ENCODE measurements at regions not wholly inside any gene's neighbourhood (a gene's known extent, or its start where the extent isn't known, plus 50 kb on each side); places are given as distances from the start of the nearest gene placed in this dataset.

GRCh38 chr5:114695292-114695904 lies 333.5 kb downstream of the KCNN2 start:
- H3K4me2 ChIP-seq (ENCODE audit: low read length), result no peak overlapping the region
- H4K20me1 ChIP-seq (ENCODE audit: insufficient read depth), result no peaks in the 10 kb centered on the region
- no peak overlapping the region for H3K4me3 ChIP-seq (replicated peaks in 1 of 2; ENCODE audit: low read depth in 1 of 2, low read length in 2 of 2)
- H3K4me1 ChIP-seq (ENCODE audit: control insufficient read depth in 1 of 2, insufficient read depth in 2 of 2, low read length in 2 of 2), result no peaks in the 10 kb centered on the region
- no peak overlapping the region for H3K27ac ChIP-seq (ENCODE audit: low read depth, low read length)
- TF ChIP-seq RAD21 (IDR thresholded peaks at IDR 0.05; ENCODE audit: low read depth), result no peak
- TF ChIP-seq YY1 (IDR thresholded peaks at IDR 0.05; ENCODE audit: extremely low read depth, insufficient replicate concordance, low read depth, low read length), result no peak
- TF ChIP-seq EGR1 (IDR thresholded peaks at IDR 0.05; ENCODE audit: low read depth), result no peak
- TF ChIP-seq CTCF (IDR thresholded peaks at IDR 0.05 in 2 of 3, conservative IDR thresholded peaks at IDR 0.05 in 1 of 3; ENCODE audit: borderline replicate concordance in 1 of 3, insufficient read depth in 1 of 3, low read depth in 2 of 3, low read length in 2 of 3), result no peak
- no peak for TF ChIP-seq POLR2AphosphoS5 (IDR thresholded peaks at IDR 0.05; ENCODE audit: low read depth, low read length)
- no peak for TF ChIP-seq EZH2 (IDR thresholded peaks at IDR 0.05)
- TF ChIP-seq CBX3 (IDR thresholded peaks at IDR 0.05; ENCODE audit: low read depth), result no peak
- no peak for TF ChIP-seq ZBTB33 (IDR thresholded peaks at IDR 0.05; ENCODE audit: extremely low read depth, insufficient replicate concordance, low read length)
- TF ChIP-seq ATF3 (IDR thresholded peaks at IDR 0.05), result no peak
- no peak for TF ChIP-seq EZH2phosphoT487 (IDR thresholded peaks at IDR 0.05; ENCODE audit: borderline replicate concordance)
- no peak for TF ChIP-seq REST (IDR thresholded peaks at IDR 0.05; ENCODE audit: low read depth)
- no peak for TF ChIP-seq ZNF274 (IDR thresholded peaks at IDR 0.05; ENCODE audit: low read depth, low read length)
- no peak for TF ChIP-seq TCF7L2 (IDR thresholded peaks at IDR 0.05; ENCODE audit: borderline replicate concordance, extremely low read depth, insufficient read depth, insufficient read length)
- TF ChIP-seq ZFX (IDR thresholded peaks at IDR 0.05), result no peak
- no peak for TF ChIP-seq SP1 (IDR thresholded peaks at IDR 0.05; ENCODE audit: low read depth)
- no peak for TF ChIP-seq FOSL1 (IDR thresholded peaks at IDR 0.05; ENCODE audit: low read depth)
- no peak for TF ChIP-seq ELF1 (IDR thresholded peaks at IDR 0.05; ENCODE audit: borderline replicate concordance, low read depth)
- no peak for TF ChIP-seq CEBPB (IDR thresholded peaks at IDR 0.05; ENCODE audit: low read depth)
- no peak for TF ChIP-seq SIN3A (IDR thresholded peaks at IDR 0.05; ENCODE audit: low read depth)
- H3K27me3 ChIP-seq (ENCODE audit: insufficient read depth, low read length), result no peaks in the 10 kb centered on the region
- POLR2A ChIA-PET, result no interaction called here
- intact Hi-C loops (cut with micrococcal nuclease), result no loop called here
- DNase-seq (ENCODE audit: low read depth, low spot score) (no peak), ATAC-seq (no peak)
- CTCF ChIA-PET, result no interaction called here
- no peaks in the 10 kb centered on the region for H3K9me3 ChIP-seq (ENCODE audit: control insufficient read depth in 1 of 2, insufficient read depth in 1 of 2, low read depth in 1 of 2, low read length in 2 of 2)
- no peak overlapping the region for H2AFZ ChIP-seq (ENCODE audit: low read depth, low read length, poor library complexity, severe bottlenecking)
- RAD21 ChIA-PET (ENCODE audit: low non-redundant PET in 1 of 2, low total read pairs in 2 of 2, uncharacterized antibody in 2 of 2, unreplicated experiment in 2 of 2), result no interaction called here
- H3K36me3 ChIP-seq (ENCODE audit: control insufficient read depth in 1 of 2, insufficient read depth in 2 of 2, low read length in 2 of 2), result no peaks in the 10 kb centered on the region
- no peak overlapping the region for H3K9ac ChIP-seq (ENCODE audit: low read length)
- H3K9me2 ChIP-seq (ENCODE audit: insufficient read depth), result no peaks in the 10 kb centered on the region
- no TSS peak for BruUV-seq (replicated peaks)
- H3K79me2 ChIP-seq (ENCODE audit: insufficient read depth, low read length), result no peaks in the 10 kb centered on the region
